ENCODE measurements at regions not wholly inside any gene's neighbourhood (a gene's known extent, or its start where the extent isn't known, plus 50 kb on each side); places are given as distances from the start of the nearest gene placed in this dataset.

DNA sequence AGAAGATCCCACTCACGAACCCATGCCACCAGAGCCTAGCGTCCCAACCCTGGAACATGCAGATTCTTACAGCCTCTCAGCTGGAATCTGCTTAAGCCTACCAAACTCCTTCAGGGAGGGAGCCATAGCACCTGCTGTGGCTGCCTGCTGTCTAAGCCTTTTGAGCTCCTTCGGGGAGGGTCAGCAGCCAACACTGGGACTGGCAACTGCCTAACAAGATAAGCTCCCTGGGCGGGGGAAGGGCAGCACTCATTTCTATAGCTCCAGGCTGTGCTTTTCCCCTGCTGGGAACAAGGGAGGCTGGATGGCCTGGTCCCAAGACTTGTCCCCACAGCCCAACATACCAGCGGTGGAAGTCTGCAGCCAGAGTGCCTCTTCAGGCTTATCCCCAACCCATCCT, 199.1 kb upstream of the OR13F1 start:
- TF ChIP-seq, protein P1, sequence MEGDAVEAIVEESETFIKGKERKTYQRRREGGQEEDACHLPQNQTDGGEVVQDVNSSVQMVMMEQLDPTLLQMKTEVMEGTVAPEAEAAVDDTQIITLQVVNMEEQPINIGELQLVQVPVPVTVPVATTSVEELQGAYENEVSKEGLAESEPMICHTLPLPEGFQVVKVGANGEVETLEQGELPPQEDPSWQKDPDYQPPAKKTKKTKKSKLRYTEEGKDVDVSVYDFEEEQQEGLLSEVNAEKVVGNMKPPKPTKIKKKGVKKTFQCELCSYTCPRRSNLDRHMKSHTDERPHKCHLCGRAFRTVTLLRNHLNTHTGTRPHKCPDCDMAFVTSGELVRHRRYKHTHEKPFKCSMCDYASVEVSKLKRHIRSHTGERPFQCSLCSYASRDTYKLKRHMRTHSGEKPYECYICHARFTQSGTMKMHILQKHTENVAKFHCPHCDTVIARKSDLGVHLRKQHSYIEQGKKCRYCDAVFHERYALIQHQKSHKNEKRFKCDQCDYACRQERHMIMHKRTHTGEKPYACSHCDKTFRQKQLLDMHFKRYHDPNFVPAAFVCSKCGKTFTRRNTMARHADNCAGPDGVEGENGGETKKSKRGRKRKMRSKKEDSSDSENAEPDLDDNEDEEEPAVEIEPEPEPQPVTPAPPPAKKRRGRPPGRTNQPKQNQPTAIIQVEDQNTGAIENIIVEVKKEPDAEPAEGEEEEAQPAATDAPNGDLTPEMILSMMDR (conservative IDR thresholded peaks at IDR 0.05 in 1 of 2, IDR thresholded peaks at IDR 0.05 in 1 of 2; ENCODE audit: extremely low read depth in 1 of 2, insufficient read depth in 1 of 2, low read depth in 1 of 2, low read length in 2 of 2): no peak
- no peak for TF ChIP-seq EZH2 (IDR thresholded peaks at IDR 0.05; ENCODE audit: borderline replicate concordance, low read length)
